Gastroesophageal sphincter (tissue), 4 donors: ENCODE measurements at regions not wholly inside any gene's neighbourhood (a gene's known extent, or its start where the extent isn't known, plus 50 kb on each side); places are given as distances from the start of the nearest gene placed in this dataset.

Source experiments
- ATAC-seq: fragments of 150-250 bp; one replicate; pipeline ENCODE4 v1.9.1; 2016; ENCODE audit warnings: mild to moderate bottlenecking, moderate library complexity
- H3K27ac ChIP-seq, 4 donors: fragments of 200-600 bp; sonication (generic) in 3 of 4; 1 replicate in 3 of 4; 2 replicates in 1 of 4; pipeline ENCODE4 v1.5.1; 2016 to 2019
- H3K27me3 ChIP-seq: fragments of 200-600 bp; sonication (generic); one replicate; pipeline ENCODE4 v1.5.1; 2019
- H3K36me3 ChIP-seq, 2 donors: fragments of 200-600 bp; sonication (generic); one replicate each; pipeline ENCODE4 v1.5.1; 2019; ENCODE audit warnings: control low read depth in 1 of 2
- H3K4me1 ChIP-seq, 3 donors: fragments of 200-600 bp; sonication (generic); 1 replicate in 2 of 3; 2 replicates in 1 of 3; pipeline ENCODE4 v1.5.1; 2016 to 2019; ENCODE audit warnings: control low read depth in 2 of 3
- H3K4me3 ChIP-seq, 2 donors: fragments of 200-600 bp; sonication (generic); one replicate each; pipeline ENCODE4 v1.5.1; 2019; ENCODE audit warnings: mild to moderate bottlenecking in 1 of 2, moderate library complexity in 1 of 2
- H3K9me3 ChIP-seq, 3 donors: fragments of 200-600 bp; sonication (generic); one replicate each; pipeline ENCODE4 v1.5.1; 2017 to 2019; ENCODE audit warnings: control low read depth in 2 of 3
- CTCF ChIP-seq, 4 experiments: fragments of 200-600 bp in 2 of 4; fragments of 450-650 bp in 2 of 4; sonication (generic) in 1 of 4; IDR thresholded peaks; one replicate each; pipeline ENCODE4 v1.5.1; 2017 to 2019; ENCODE audit warnings: antibody characterized with exemption in 4 of 4, mild to moderate bottlenecking in 2 of 4, moderate library complexity in 2 of 4
- EP300 ChIP-seq: sonication (generic); formaldehyde crosslinking; IDR thresholded peaks from one replicate; pipeline ENCODE4 v1.6.1; 2017; ENCODE audit warnings: antibody characterized with exemption, mild to moderate bottlenecking
- POLR2A ChIP-seq, 2 donors: fragments of 450-650 bp; IDR thresholded peaks; one replicate each; pipeline ENCODE4 v1.6.1; 2017; ENCODE audit warnings: antibody characterized with exemption in 2 of 2, mild to moderate bottlenecking in 2 of 2, moderate library complexity in 1 of 2
- POLR2AphosphoS5 ChIP-seq: sonication (generic); formaldehyde crosslinking; IDR thresholded peaks from one replicate; pipeline ENCODE4 v1.6.1; 2017; ENCODE audit warnings: antibody characterized with exemption
- WGBS, 2 donors: methylation state at CpG; one replicate each; pipeline ENCODE4 v1.1.5; 2018; ENCODE audit warnings: low coverage in 1 of 2; 5-methylcytosine and 5-hydroxymethylcytosine counted together

- Histone ChIP-seq H3K27me3 (no peaks in the 10 kb centered on the region), H3K9me3 (no peaks in the 10 kb centered on the region), H3K36me3 (no peaks in the 10 kb centered on the region), H3K4me3 (no peak overlapping the region), H3K27ac (no peak overlapping the region), H3K4me1 (no peaks in the 10 kb centered on the region)
- 61 to 100% methylated on average over 1 to 2 of the region's 2 CpGs for WGBS, 2 donors
- TF ChIP-seq POLR2AphosphoS5 (no peak), CTCF (IDR thresholded peaks at IDR 0.05) (no peak), EP300 (no peak), POLR2A (IDR thresholded peaks at IDR 0.05) (no peak)
- ATAC-seq, result no peak
These were observed 111.6 kb upstream of the CXCL13 start for GRCh38 chr4:77493829-77494551.

- ATAC-seq, result no peak
- no peaks in the 10 kb centered on the region for H3K4me1 ChIP-seq
- no peaks in the 10 kb centered on the region for H3K9me3 ChIP-seq
- H3K27ac ChIP-seq, result no peak overlapping the region
- H3K36me3 ChIP-seq, result no peaks in the 10 kb centered on the region
- H3K27me3 ChIP-seq, result no peaks in the 10 kb centered on the region
- TF ChIP-seq EP300 (no peak), CTCF (IDR thresholded peaks at IDR 0.05) (no peak), POLR2AphosphoS5 (no peak), POLR2A (IDR thresholded peaks at IDR 0.05) (no peak)
- H3K4me3 ChIP-seq, result no peak overlapping the region
These were observed 109.2 kb upstream of the CXCL13 start for GRCh38 chr4:77496457-77496856.

GRCh38 chr4:77500801-77501200 is 104.8 kb upstream of the CXCL13 start:
- H3K27me3 ChIP-seq, result no peaks in the 10 kb centered on the region
- H3K4me1 ChIP-seq, result no peaks in the 10 kb centered on the region
- H3K9me3 ChIP-seq, result no peaks in the 10 kb centered on the region
- TF ChIP-seq POLR2AphosphoS5, result no peak
- no peak for TF ChIP-seq CTCF (IDR thresholded peaks at IDR 0.05)
- TF ChIP-seq EP300, result no peak
- TF ChIP-seq POLR2A (IDR thresholded peaks at IDR 0.05), result no peak
- H3K27ac ChIP-seq, result no peak overlapping the region
- 88 to 91% methylated on average over 3 of the region's 3 CpGs for WGBS, 2 donors
- no peak for ATAC-seq
- H3K4me3 ChIP-seq, result no peak overlapping the region
- no peaks in the 10 kb centered on the region for H3K36me3 ChIP-seq

GRCh38 chr4:77501240-77501639 is 104.4 kb upstream of the CXCL13 start:
- no peak overlapping the region for H3K4me3 ChIP-seq
- no peaks in the 10 kb centered on the region for H3K4me1 ChIP-seq
- no peaks in the 10 kb centered on the region for H3K27me3 ChIP-seq
- H3K36me3 ChIP-seq, result no peaks in the 10 kb centered on the region
- H3K27ac ChIP-seq, result no peak overlapping the region
- TF ChIP-seq CTCF (IDR thresholded peaks at IDR 0.05), result no peak
- TF ChIP-seq EP300, result no peak
- no peak for TF ChIP-seq POLR2AphosphoS5
- no peak for TF ChIP-seq POLR2A (IDR thresholded peaks at IDR 0.05)
- no peaks in the 10 kb centered on the region for H3K9me3 ChIP-seq
- no peak for ATAC-seq

GRCh38 chr4:77501851-77502250 is 103.8 kb upstream of the CXCL13 start:
- TF ChIP-seq EP300, result no peak
- no peak for TF ChIP-seq CTCF (IDR thresholded peaks at IDR 0.05)
- TF ChIP-seq POLR2A (IDR thresholded peaks at IDR 0.05), result no peak
- no peak for TF ChIP-seq POLR2AphosphoS5
- no peaks in the 10 kb centered on the region for H3K27me3 ChIP-seq
- H3K4me3 ChIP-seq, result no peak overlapping the region
- 46 to 90% methylated on average over 2 of the region's 2 CpGs for WGBS, 2 donors
- H3K27ac ChIP-seq, result no peak overlapping the region
- no peaks in the 10 kb centered on the region for H3K4me1 ChIP-seq
- ATAC-seq, result no peak
- H3K9me3 ChIP-seq, result no peaks in the 10 kb centered on the region
- no peaks in the 10 kb centered on the region for H3K36me3 ChIP-seq
